ENCODE measurements at regions not wholly inside any gene's neighbourhood (a gene's known extent, or its start where the extent isn't known, plus 50 kb on each side); places are given as distances from the start of the nearest gene placed in this dataset.

- Histone ChIP-seq H3K27ac (no peak overlapping the region), H3K27me3 (peaks cover 4% of the 10 kb centered on the region), H3K9me3 (ENCODE audit: low read depth) (no peaks in the 10 kb centered on the region), H3K4me3 (no peak overlapping the region), H3K4me1 (ENCODE audit: low read depth) (peaks cover 12% of the 10 kb centered on the region), H3K36me3 (no peaks in the 10 kb centered on the region)
- DNase-seq (ENCODE audit: low read depth in 1 of 2, low spot score in 1 of 2), result no peak
- TF ChIP-seq, protein P1, sequence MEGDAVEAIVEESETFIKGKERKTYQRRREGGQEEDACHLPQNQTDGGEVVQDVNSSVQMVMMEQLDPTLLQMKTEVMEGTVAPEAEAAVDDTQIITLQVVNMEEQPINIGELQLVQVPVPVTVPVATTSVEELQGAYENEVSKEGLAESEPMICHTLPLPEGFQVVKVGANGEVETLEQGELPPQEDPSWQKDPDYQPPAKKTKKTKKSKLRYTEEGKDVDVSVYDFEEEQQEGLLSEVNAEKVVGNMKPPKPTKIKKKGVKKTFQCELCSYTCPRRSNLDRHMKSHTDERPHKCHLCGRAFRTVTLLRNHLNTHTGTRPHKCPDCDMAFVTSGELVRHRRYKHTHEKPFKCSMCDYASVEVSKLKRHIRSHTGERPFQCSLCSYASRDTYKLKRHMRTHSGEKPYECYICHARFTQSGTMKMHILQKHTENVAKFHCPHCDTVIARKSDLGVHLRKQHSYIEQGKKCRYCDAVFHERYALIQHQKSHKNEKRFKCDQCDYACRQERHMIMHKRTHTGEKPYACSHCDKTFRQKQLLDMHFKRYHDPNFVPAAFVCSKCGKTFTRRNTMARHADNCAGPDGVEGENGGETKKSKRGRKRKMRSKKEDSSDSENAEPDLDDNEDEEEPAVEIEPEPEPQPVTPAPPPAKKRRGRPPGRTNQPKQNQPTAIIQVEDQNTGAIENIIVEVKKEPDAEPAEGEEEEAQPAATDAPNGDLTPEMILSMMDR (IDR thresholded peaks at IDR 0.05; ENCODE audit: low read depth, low read length), result no peak
These were observed 86.4 kb upstream of the CHRDL1 start for GRCh38 chrX:110881971-110882370.

- Histone ChIP-seq H3K27me3 (no peaks in the 10 kb centered on the region), H3K4me1 (ENCODE audit: low read depth) (peaks cover 15% of the 10 kb centered on the region), H3K27ac (no peak overlapping the region), H3K36me3 (no peaks in the 10 kb centered on the region), H3K9me3 (ENCODE audit: low read depth) (no peaks in the 10 kb centered on the region), H3K4me3 (no peak overlapping the region)
- peak in 1 of 2 donors; percentile 5 for DNase-seq (ENCODE audit: low read depth in 1 of 2, low spot score in 1 of 2)
- TF ChIP-seq, protein P1 (IDR thresholded peaks at IDR 0.05; ENCODE audit: low read depth, low read length), result no peak
These were observed 81.7 kb upstream of the CHRDL1 start for GRCh38 chrX:110877326-110877725.

DNA sequence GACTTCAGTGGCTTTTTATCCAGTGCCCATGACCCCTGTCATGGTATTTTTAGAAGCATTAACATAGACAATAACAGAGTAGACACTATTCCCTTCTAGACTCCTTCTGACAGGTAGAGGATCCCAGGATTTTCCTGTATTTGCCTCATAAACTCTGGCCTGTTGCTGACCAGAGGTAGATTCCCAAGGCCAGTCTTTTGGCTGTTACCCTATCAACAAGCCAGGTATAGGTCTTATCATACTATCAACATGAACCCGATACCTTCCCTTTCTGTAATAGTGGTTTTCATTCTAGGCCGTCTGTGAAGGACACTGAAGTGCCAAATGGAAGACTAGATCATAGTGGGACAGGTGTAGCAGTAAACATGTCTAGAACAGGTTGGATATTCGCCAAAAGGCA, 76.2 kb upstream of the CHRDL1 start:
- Histone ChIP-seq H3K4me1 (ENCODE audit: low read depth) (peaks cover 2% of the 10 kb centered on the region), H3K27me3 (no peaks in the 10 kb centered on the region), H3K9me3 (ENCODE audit: low read depth) (no peaks in the 10 kb centered on the region), H3K36me3 (no peaks in the 10 kb centered on the region), H3K27ac (no peak overlapping the region), H3K4me3 (no peak overlapping the region)
- no peak for DNase-seq (ENCODE audit: low read depth in 1 of 2, low spot score in 1 of 2)
- TF ChIP-seq, protein P1 (IDR thresholded peaks at IDR 0.05; ENCODE audit: low read depth, low read length), result no peak

DNA sequence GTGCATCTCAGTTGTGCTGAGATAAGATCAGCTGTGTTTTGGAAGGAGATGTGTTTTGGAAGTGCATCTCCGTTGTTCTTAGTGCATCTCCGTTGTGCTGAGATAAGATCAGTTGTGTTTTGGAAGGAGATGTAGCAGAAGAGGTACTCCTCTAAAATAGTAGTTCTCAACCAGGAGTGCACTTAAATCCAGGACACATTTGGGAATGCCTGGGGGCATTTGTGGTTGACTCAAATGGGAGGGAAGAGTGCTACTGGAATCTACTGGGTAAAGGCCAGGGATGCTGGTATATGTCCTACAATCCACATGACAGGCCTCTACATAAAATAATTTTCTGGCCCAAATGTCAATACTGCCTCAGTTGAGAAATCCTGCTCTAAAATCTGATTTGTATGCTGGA, 70.8 kb upstream of the CHRDL1 start:
- Histone ChIP-seq H3K36me3 (no peaks in the 10 kb centered on the region), H3K27ac (no peak overlapping the region), H3K27me3 (peaks cover 4% of the 10 kb centered on the region), H3K4me3 (no peak overlapping the region), H3K4me1 (ENCODE audit: low read depth) (no peaks in the 10 kb centered on the region), H3K9me3 (ENCODE audit: low read depth) (no peaks in the 10 kb centered on the region)
- no peak for DNase-seq (ENCODE audit: low read depth in 1 of 2, low spot score in 1 of 2)
- TF ChIP-seq, protein P1 (IDR thresholded peaks at IDR 0.05; ENCODE audit: low read depth, low read length), result no peak

DNA sequence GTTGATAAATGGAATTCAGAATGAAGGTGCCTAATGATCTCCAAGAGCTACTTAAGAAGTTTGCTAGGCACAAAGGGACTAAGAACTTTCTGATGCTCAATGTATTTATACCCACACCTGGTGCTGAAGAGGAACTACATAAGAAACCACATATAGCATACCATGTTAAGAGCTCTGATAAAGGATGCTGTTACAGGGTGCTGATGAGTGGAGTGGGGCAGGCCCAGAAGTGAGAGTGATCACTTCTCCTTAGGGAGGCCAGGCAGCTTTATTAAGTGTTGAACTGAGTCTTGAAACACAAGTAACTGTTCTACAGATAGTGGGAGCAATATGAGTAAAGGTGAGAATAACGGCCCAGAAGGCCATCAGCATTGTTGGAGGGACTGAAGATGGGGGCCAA, 68.3 kb upstream of the CHRDL1 start:
- Histone ChIP-seq H3K36me3 (no peaks in the 10 kb centered on the region), H3K27me3 (peaks cover 8% of the 10 kb centered on the region), H3K4me1 (ENCODE audit: low read depth) (no peaks in the 10 kb centered on the region), H3K4me3 (no peak overlapping the region), H3K9me3 (ENCODE audit: low read depth) (no peaks in the 10 kb centered on the region), H3K27ac (no peak overlapping the region)
- TF ChIP-seq, protein P1 (IDR thresholded peaks at IDR 0.05; ENCODE audit: low read depth, low read length), result no peak
- DNase-seq (ENCODE audit: low read depth in 1 of 2, low spot score in 1 of 2), result no peak

DNA sequence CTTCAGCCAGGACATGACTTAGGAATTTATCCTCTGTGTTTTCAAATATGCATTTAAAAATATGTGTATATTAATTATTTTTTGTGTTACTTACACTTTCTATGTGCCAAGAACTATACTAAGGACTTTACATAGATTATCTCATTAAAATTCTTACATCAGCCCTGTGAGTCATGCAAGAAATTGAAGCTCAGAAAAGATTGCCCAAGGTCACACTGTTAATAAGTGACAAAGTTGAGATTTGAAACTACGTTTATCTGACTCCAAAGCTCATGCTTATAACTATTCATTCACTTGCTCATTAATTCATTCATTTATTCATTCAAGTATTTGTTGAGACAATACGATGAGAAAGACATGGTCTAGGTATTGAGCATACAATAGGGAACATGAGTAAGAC, 62.9 kb upstream of the CHRDL1 start:
- H3K9me3 ChIP-seq (ENCODE audit: low read depth), result no peaks in the 10 kb centered on the region
- no peaks in the 10 kb centered on the region for H3K4me1 ChIP-seq (ENCODE audit: low read depth)
- H3K4me3 ChIP-seq, result no peak overlapping the region
- H3K27me3 ChIP-seq, result peaks cover 8% of the 10 kb centered on the region
- H3K27ac ChIP-seq, result no peak overlapping the region
- TF ChIP-seq, protein P1 (IDR thresholded peaks at IDR 0.05; ENCODE audit: low read depth, low read length), result no peak
- H3K36me3 ChIP-seq, result no peaks in the 10 kb centered on the region
- DNase-seq (ENCODE audit: low read depth in 1 of 2, low spot score in 1 of 2), result no peak

Data from cardiac muscle cell (in vitro differentiated cells and primary cell).